ENCODE measurements at regions not wholly inside any gene's neighbourhood (a gene's known extent, or its start where the extent isn't known, plus 50 kb on each side); places are given as distances from the start of the nearest gene placed in this dataset.

DNA sequence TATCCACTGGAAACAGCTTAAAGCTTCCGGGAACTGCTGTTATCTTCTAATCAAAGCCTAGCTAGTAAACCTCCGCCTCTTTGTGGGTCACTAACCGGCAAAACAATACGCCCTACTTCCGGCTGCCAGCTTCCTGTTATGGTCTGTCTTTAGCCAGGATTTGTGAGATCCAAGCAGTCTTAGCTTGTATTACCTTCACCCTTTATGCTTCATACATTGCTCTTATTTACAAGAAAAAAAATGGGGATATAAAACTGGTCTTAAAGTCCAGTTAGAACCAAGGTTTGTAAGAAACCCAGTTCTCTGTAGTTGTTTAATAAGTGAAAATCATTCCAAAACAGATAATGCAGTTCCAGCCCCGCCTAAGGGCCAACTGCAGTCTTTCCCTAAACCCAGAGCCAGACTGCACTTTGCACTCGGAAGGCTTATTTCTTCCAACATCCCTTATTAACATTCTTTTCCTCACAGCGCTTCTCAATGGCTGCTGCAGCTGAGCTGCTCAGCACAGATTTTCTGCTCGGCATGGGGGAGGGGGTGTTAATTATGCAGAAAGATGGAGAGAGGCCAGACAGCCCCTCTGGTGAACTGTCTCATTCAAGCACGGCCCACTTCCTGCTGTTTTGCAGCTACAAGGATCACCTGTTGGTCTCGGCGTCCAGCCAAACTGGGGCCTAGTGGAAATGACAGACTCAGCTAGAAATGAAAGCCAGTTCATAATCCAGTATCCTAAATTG is 368.4 kb downstream of the KLF12 start:
- in situ Hi-C loops (cut with MboI; ENCODE audit: low sequenced_read_pairs), result no loop called here

DNA sequence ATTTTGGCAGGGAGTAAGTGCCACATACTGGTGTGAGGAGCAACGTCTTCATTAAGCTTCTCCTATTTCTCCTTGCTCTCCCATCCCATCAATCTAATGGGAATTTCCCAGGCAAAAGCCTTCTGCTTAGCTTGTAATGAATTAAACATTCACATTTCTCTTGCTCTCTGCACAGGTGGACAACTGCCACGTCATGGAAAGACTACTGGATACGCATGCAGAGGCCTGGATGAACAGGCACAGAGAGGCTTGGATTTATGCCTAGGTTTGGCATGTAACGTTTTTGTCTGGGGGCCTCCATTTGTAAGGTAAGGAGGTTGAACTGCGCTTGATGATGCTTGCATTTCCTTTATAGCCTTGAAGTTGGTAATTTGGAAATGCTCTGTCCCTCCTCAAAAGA is 374.8 kb downstream of the KLF12 start:
- in situ Hi-C loops (cut with MboI; ENCODE audit: low sequenced_read_pairs), result no loop called here

GRCh38 chr13:73757481-73758233 is 376.5 kb downstream of the KLF12 start:
- in situ Hi-C loops (cut with MboI; ENCODE audit: low sequenced_read_pairs), result no loop called here

GRCh38 chr13:73754727-73755292 is 379.4 kb downstream of the KLF12 start:
- in situ Hi-C loops (cut with MboI; ENCODE audit: low sequenced_read_pairs), result no loop called here

DNA sequence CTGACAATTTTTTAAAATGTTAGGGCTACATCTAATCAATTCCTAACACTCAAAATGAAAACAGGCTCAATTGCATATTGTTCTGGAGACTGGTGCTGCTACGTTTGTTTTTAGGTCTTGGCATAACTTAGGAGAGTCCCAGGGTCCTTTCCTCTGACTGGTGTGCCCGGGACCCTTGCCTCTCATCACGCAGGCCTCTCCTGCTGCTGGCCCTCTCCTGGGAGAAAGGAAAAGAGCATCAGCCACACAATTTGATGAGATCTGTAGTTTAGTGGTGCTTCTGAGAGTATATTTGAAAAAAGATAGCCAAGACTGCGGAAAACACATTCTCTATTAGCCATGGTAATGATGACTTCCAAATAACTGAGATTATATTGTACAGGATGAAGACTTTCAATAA is 380.0 kb downstream of the KLF12 start:
- in situ Hi-C loops (cut with MboI; ENCODE audit: low sequenced_read_pairs), result no loop called here

GRCh38 chr13:73751290-73751689 is 382.9 kb downstream of the KLF12 start:
- in situ Hi-C loops (cut with MboI; ENCODE audit: low sequenced_read_pairs), result no loop called here

DNA sequence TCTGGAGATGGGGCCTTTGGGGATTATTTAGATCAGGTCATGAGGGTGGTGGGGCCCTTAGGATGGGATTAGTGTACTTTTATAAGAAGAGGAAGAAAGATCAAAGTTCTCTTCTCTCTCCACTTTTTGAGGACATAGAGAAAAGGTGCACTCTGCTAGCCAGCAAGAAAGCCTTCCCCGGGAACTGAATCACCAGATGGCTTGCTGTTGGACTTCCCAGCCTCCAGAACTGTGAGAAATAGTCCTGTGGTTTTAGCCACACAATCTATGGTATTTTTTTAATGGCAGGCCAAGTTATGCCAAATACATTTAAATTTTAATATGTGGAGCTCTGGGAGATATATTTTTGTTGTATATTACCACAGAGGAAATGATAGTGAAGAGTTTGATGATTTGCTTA is 385.8 kb downstream of the KLF12 start:
- in situ Hi-C loops (cut with MboI; ENCODE audit: low sequenced_read_pairs), result no loop called here

DNA sequence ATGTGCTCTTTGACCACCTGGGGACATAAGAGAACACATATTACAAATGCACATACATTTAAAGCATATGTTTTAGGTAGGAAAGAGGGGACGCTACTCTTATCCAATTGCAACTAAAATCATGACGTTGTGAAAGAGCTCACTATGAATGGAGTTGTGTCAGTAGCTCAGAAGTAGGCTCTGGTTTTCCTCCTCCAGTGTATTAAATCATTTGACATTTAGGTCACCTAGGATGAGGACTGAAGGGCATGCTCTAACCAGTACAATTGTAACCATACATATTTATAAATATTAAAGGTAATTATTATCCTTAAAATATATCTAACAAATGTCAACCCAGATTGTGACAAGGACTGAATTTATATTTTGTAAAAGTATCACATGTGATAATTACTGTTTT is 389.0 kb downstream of the KLF12 start:
- in situ Hi-C loops (cut with MboI; ENCODE audit: low sequenced_read_pairs), result no loop called here

DNA sequence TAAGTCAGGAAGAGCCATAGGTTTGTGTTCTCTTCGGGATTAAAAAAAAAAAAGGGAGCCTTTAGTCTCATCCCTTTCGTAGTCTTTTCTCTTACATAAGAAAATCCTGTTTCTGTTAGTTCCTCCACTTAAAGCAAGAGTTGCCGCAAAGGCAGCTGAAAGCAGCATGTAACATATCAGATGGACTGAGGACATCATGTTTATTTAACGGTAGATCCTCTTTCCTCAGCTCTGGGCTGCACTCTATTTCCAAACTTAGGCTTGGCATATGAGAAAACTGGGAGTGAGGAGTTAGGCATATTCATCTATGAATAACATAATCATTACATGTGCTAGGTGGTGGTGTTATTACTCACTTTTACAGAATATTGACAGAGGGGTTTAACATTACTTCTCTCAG is 391.2 kb downstream of the KLF12 start:
- in situ Hi-C loops (cut with MboI; ENCODE audit: low sequenced_read_pairs), result no loop called here

GRCh38 chr13:73741742-73742141 is 392.5 kb downstream of the KLF12 start:
- in situ Hi-C loops (cut with MboI; ENCODE audit: low sequenced_read_pairs), result no loop called here

- in situ Hi-C loops (cut with MboI; ENCODE audit: low sequenced_read_pairs), result no loop called here
Observed at GRCh38 chr13:73741111-73741510, 393.1 kb downstream of the KLF12 start.

GRCh38 chr13:73740666-73741065 is 393.5 kb downstream of the KLF12 start:
- in situ Hi-C loops (cut with MboI; ENCODE audit: low sequenced_read_pairs), result no loop called here

DNA sequence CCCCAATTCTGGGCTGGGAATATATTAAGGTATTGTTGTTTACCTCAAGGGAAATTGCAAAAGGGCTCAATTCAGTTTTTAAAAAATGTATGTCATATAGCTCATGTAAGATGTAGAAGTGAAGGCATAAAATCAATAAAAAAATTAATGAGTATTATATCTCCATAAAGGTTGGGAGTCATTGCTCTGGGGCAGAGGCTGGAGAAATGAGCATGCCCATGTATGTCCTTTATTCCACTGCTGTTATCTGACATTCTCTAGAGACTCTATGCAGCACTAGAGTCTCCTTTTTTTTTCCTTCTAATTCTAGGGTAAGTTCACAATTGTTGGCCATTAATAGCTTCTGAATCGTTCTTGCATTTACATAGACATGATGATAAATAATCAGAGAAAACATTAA is 394.8 kb downstream of the KLF12 start:
- in situ Hi-C loops (cut with MboI; ENCODE audit: low sequenced_read_pairs), result no loop called here

DNA sequence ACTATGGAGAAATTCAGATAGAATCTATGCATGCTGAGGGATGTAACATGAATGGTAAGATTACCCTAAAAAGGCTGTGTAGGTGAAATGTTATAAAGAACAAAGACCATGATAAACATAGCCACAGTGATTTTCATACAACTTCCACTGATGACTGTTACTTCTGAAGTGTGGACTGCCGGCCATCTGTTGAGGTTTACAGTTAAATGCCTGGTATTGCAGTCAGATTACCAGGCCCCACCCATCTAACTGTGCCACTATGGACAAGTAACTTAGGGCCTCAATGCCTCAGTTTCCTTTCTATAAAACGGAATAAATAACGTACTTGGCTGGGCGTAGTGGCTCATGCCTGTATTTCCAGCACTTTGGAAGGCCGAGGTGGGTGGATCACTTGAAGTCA is 395.6 kb downstream of the KLF12 start:
- in situ Hi-C loops (cut with MboI; ENCODE audit: low sequenced_read_pairs), result no loop called here

DNA sequence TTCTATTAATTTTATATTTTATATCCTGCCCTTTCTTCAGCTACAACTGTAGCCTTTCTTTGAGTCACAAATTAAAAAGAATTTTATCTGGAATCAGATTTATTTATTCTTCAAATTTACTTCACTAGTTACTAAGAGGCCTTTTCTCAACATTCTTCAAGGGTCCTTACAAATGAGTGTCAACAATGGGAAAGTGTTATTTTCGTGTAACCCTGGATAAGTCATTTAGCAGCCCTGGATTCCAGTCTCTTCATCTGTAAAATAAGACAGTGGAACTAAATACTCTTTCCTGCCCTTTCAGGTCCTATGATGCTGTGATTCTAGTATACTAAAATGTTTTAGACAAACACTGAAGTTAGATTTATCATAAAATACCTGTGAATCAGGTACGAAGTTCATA is 397.0 kb downstream of the KLF12 start:
- in situ Hi-C loops (cut with MboI; ENCODE audit: low sequenced_read_pairs), result no loop called here

GRCh38 chr13:73733706-73734105 is 400.5 kb downstream of the KLF12 start:
- in situ Hi-C loops (cut with MboI; ENCODE audit: low sequenced_read_pairs), result no loop called here

- in situ Hi-C loops (cut with MboI; ENCODE audit: low sequenced_read_pairs), result no loop called here
Observed at GRCh38 chr13:73732350-73732749, 401.9 kb downstream of the KLF12 start.

DNA sequence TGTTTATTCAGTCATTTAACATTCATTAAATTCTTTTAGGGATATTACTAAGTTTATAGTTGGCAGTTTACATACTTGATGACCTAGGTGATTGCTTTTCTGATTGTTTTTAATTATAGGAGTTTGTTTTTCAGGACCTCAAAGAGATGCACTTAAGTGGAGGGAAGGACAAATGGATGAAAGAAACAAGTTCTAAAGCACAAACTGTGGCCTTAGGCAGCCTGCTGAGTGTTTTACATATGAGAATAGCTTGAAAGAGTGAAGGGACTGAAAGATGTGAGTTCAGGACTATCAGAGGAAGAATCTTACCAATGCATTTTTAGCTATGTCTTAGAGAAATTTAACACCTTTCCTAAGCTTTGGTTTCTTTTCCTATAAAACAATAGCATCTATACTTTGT is 402.6 kb downstream of the KLF12 start:
- in situ Hi-C loops (cut with MboI; ENCODE audit: low sequenced_read_pairs), result no loop called here

GRCh38 chr13:73730014-73730413 is 404.2 kb downstream of the KLF12 start:
- in situ Hi-C loops (cut with MboI; ENCODE audit: low sequenced_read_pairs), result no loop called here

DNA sequence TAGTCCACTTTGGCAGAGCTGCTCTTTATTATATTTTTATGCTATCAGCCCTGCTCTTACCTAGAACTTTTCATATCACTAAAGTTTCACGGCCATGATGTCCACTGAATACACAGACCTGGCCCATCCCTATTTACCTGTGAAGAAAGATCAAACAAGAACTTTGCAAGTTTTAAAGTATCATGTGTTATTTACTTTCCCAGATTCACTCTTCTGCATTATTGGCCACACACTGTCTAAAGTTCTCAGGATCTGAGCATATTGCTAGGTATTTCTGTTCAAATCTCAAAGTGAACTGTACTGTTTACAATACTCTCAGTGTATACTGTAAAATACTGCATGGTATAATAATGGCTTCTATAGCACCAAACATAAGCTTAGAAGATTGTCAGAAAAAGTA is 405.2 kb downstream of the KLF12 start:
- in situ Hi-C loops (cut with MboI; ENCODE audit: low sequenced_read_pairs), result no loop called here

DNA sequence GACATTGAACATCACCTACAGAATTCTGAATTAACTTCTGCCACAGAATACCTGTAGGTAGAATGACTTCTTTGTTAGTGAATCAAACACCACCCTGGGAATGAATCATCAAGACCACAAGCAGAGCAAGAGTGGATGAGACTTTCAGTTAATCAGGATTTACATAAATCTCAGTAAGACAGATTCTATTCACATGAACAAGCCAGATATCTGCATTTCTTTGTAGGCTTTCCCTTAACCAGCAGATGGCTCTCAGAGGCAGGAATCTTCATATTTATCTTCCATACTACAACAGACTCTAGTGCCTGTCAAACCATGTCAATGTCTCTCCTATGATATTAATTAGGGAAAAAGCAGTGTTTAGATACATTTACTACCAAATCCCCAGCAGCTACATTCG is 412.1 kb downstream of the KLF12 start:
- in situ Hi-C loops (cut with MboI; ENCODE audit: low sequenced_read_pairs), result loop anchor here (25.0 kb wide), 2 partner anchors 910 to 1085 kb away; no protein-coding TSS in a partner anchor

DNA sequence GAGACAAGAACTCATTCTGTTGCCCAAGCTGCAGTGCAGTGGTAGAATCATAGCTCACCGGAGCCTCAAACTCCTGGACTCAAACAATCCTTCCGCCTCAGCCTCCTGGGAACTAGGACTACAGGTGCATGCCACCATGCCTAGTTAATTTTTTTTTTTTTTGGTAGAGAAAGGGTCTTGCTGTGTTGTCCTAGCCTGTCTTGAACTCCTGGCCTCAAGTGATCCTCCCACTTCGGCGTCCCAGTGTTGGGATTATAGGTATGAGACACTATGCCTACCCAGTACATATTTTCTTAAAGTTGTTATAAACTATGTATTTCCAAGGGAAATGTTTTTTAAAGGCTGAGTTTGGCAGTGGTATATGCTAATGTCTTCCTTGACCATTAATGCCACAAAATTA is 412.6 kb downstream of the KLF12 start:
- in situ Hi-C loops (cut with MboI; ENCODE audit: low sequenced_read_pairs), result loop anchor here (25.0 kb wide), 2 partner anchors 909 to 1084 kb away; no protein-coding TSS in a partner anchor

All from HL-60/S4 treated with retinoic acid at 250 ng/mL for 4 days and 3 days (cell line).